Naive thymus-derived CD4-positive, alpha-beta T cell (primary cell): ENCODE measurements at regions not wholly inside any gene's neighbourhood (a gene's known extent, or its start where the extent isn't known, plus 50 kb on each side); places are given as distances from the start of the nearest gene placed in this dataset.

Source experiments
- ATAC-seq: fragments of 150-1000 bp; cut with Tn5 transposase; 2 replicates; pipeline ENCODE4 v1.10.0; 2021; ENCODE audit warnings: mild to moderate bottlenecking, moderate library complexity
- CTCF ChIA-PET: fragments of 350-600 bp; sonication (Branson Sonifier 250); formaldehyde crosslinking; loops from one replicate; lab custom pipeline; 2021; ENCODE audit warnings: antibody characterized with exemption; lab: Charles Lee
- POLR2A ChIA-PET: fragments of 350-600 bp; sonication (Branson Sonifier 250); formaldehyde crosslinking; loops from one replicate; lab custom pipeline; 2021; ENCODE audit warnings: antibody characterized with exemption, inconsistent platforms; lab: Charles Lee
- DNase-seq, 9 donors: peaks; one replicate each; pipeline versions ENCODE4 v3.0.0 to v3.0.0-alpha.2; 2020 to 2022; ENCODE audit warnings: mixed read lengths in 1 of 9
- H3K27ac ChIP-seq: one replicate; pipeline ENCODE4 v1.7.0; 2013; ENCODE audit warnings: mild to moderate bottlenecking, low read depth, low read length, moderate library complexity
- H3K27me3 ChIP-seq, 2 donors: one replicate each; pipeline ENCODE4 v1.7.0; 2013; ENCODE audit warnings: low read length in 2 of 2, mild to moderate bottlenecking in 2 of 2, moderate library complexity in 2 of 2; ENCODE audit not compliant: control insufficient read depth in 2 of 2, insufficient read depth in 2 of 2
- H3K36me3 ChIP-seq, 3 experiments: 1 replicate in 2 of 3; 2 replicates in 1 of 3; pipeline ENCODE4 v1.7.0; 2013; ENCODE audit warnings: low read length in 3 of 3, mild to moderate bottlenecking in 3 of 3, moderate library complexity in 1 of 3; ENCODE audit not compliant: insufficient read depth in 3 of 3, control insufficient read depth in 2 of 3
- H3K4me1 ChIP-seq, 2 donors: one replicate each; pipeline ENCODE4 v1.7.0; 2013; ENCODE audit warnings: low read length in 2 of 2, mild to moderate bottlenecking in 2 of 2, moderate library complexity in 1 of 2; ENCODE audit not compliant: control insufficient read depth in 2 of 2, insufficient read depth in 2 of 2
- H3K4me3 ChIP-seq: 2 replicates; pipeline ENCODE4 v1.7.0; 2013; ENCODE audit warnings: mild to moderate bottlenecking, low read length
- H3K9me3 ChIP-seq, 3 experiments: 1 replicate in 2 of 3; 2 replicates in 1 of 3; pipeline ENCODE4 v1.7.0; 2013; ENCODE audit warnings: low read length in 3 of 3; ENCODE audit not compliant: control insufficient read depth in 2 of 3
- H3K27ac Mint-ChIP-seq, 9 donors: one replicate each; pipeline ENCODE4 v1.8.0; 2020 to 2022; ENCODE audit warnings: mixed read lengths in 9 of 9, mild to moderate bottlenecking in 8 of 9, moderate library complexity in 5 of 9, inconsistent platforms in 2 of 9
- H3K27me3 Mint-ChIP-seq, 5 donors: one replicate each; pipeline ENCODE4 v1.8.0; 2021 to 2022; ENCODE audit warnings: mixed read lengths in 5 of 5, mild to moderate bottlenecking in 1 of 5
- H3K36me3 Mint-ChIP-seq, 5 donors: one replicate each; pipeline ENCODE4 v1.8.0; 2020 to 2022; ENCODE audit warnings: mixed read lengths in 5 of 5, mild to moderate bottlenecking in 3 of 5, inconsistent platforms in 1 of 5
- H3K4me1 Mint-ChIP-seq, 7 donors: one replicate each; pipeline ENCODE4 v1.8.0; 2020 to 2022; ENCODE audit warnings: mixed read lengths in 7 of 7, mild to moderate bottlenecking in 3 of 7, inconsistent platforms in 1 of 7
- H3K4me3 Mint-ChIP-seq, 10 donors: one replicate each; pipeline ENCODE4 v1.8.0; 2020 to 2022; ENCODE audit warnings: mild to moderate bottlenecking in 10 of 10, mixed read lengths in 10 of 10, moderate library complexity in 6 of 10, inconsistent platforms in 2 of 10
- H3K9me3 Mint-ChIP-seq, 11 donors: one replicate each; pipeline ENCODE4 v1.8.0; 2020 to 2022; ENCODE audit warnings: mixed read lengths in 11 of 11, mild to moderate bottlenecking in 4 of 11, inconsistent platforms in 1 of 11, moderate library complexity in 1 of 11
- intact Hi-C, 2 donors: fragments of 100-400 bp; cut with micrococcal nuclease; formaldehyde crosslinking; loops; one replicate each; pipeline ENCODE4 v1.15.1; 2023

GRCh38 chr17:51381262-51381661 is 120.9 kb downstream of the UTP18 start:
- no peak overlapping the region for H3K4me3 ChIP-seq
- CTCF ChIA-PET, result interaction anchor here (0.7 kb wide), 1 partner anchor 9 kb away, joined by 3 read pairs; no protein-coding TSS in a partner anchor
- H3K27ac ChIP-seq, result no peak overlapping the region
- no peaks in the 10 kb centered on the region for H3K4me1 ChIP-seq
- Mint-ChIP-seq H3K27me3 (peaks cover 0 to 6% (median 0%) of the 10 kb centered on the region in 5 donors), H3K27ac (no peak overlapping the region), H3K4me1 (peaks cover 0 to 6% (median 4%) of the 10 kb centered on the region in 7 donors), H3K4me3 (no peak overlapping the region), H3K36me3 (peaks cover 0 to 3% (median 0%) of the 10 kb centered on the region in 5 donors), H3K9me3 (peaks cover 0 to 1% (median 0%) of the 10 kb centered on the region in 11 donors)
- no peaks in the 10 kb centered on the region for H3K27me3 ChIP-seq
- ATAC-seq (no peak), DNase-seq (no peak)
- POLR2A ChIA-PET, result no interaction called here
- H3K9me3 ChIP-seq, result no peaks in the 10 kb centered on the region
- intact Hi-C loops, result no loop called here
- no peaks in the 10 kb centered on the region for H3K36me3 ChIP-seq

- peaks cover 0 to under 1% (median 0%) of the 10 kb centered on the region in 5 donors for H3K36me3 Mint-ChIP-seq
- CTCF ChIA-PET, result interaction anchor here (1.4 kb wide), 1 partner anchor 13 kb away, joined by 4 read pairs; no protein-coding TSS in a partner anchor
- POLR2A ChIA-PET, result no interaction called here
- Histone ChIP-seq H3K4me3 (no peak overlapping the region), H3K9me3 (no peaks in the 10 kb centered on the region), H3K27me3 (peaks cover 0 to 3% of the 10 kb centered on the region in 2 donors), H3K27ac (no peak overlapping the region), H3K4me1 (no peaks in the 10 kb centered on the region), H3K36me3 (no peaks in the 10 kb centered on the region)
- ATAC-seq (no peak), DNase-seq (no peak)
- H3K4me1 Mint-ChIP-seq, result peaks cover 0 to 10% (median 0%) of the 10 kb centered on the region in 7 donors
- H3K27ac Mint-ChIP-seq, result peak overlapping the region in 1 of 9 donors; percentile 45
- H3K27me3 Mint-ChIP-seq, result peaks cover 0 to 6% (median 0%) of the 10 kb centered on the region in 5 donors
- no peaks in the 10 kb centered on the region for H3K9me3 Mint-ChIP-seq
- H3K4me3 Mint-ChIP-seq, result no peak overlapping the region
- intact Hi-C loops, result no loop called here
These were observed 124.9 kb downstream of the UTP18 start for GRCh38 chr17:51385208-51385607.

GRCh38 chr17:51387582-51387981 is 127.2 kb downstream of the UTP18 start:
- peaks cover 0 to 3% of the 10 kb centered on the region in 2 donors for H3K27me3 ChIP-seq
- Mint-ChIP-seq H3K4me1 (peaks cover 0 to 19% (median 0%) of the 10 kb centered on the region in 7 donors), H3K27ac (peak overlapping the region in 1 of 9 donors; percentile 2), H3K27me3 (peaks cover 0 to 6% (median 0%) of the 10 kb centered on the region in 5 donors), H3K36me3 (peaks cover 0 to 3% (median 0%) of the 10 kb centered on the region in 5 donors), H3K9me3 (no peaks in the 10 kb centered on the region), H3K4me3 (no peak overlapping the region)
- no peak overlapping the region for H3K4me3 ChIP-seq
- POLR2A ChIA-PET, result no interaction called here
- no peak overlapping the region for H3K27ac ChIP-seq
- H3K4me1 ChIP-seq, result no peaks in the 10 kb centered on the region
- ATAC-seq (no peak), DNase-seq (no peak)
- CTCF ChIA-PET, result no interaction called here
- intact Hi-C loops, result no loop called here
- no peaks in the 10 kb centered on the region for H3K36me3 ChIP-seq
- H3K9me3 ChIP-seq, result no peaks in the 10 kb centered on the region

GRCh38 chr17:51387986-51388385 is 127.6 kb downstream of the UTP18 start:
- Mint-ChIP-seq H3K27me3 (peaks cover 0 to 6% (median 0%) of the 10 kb centered on the region in 5 donors), H3K9me3 (no peaks in the 10 kb centered on the region), H3K36me3 (peaks cover 0 to 3% (median 0%) of the 10 kb centered on the region in 5 donors), H3K27ac (no peak overlapping the region), H3K4me1 (peaks cover 0 to 19% (median 0%) of the 10 kb centered on the region in 7 donors), H3K4me3 (no peak overlapping the region)
- CTCF ChIA-PET, result no interaction called here
- Histone ChIP-seq H3K4me1 (no peaks in the 10 kb centered on the region), H3K9me3 (no peaks in the 10 kb centered on the region), H3K27ac (no peak overlapping the region), H3K36me3 (no peaks in the 10 kb centered on the region), H3K4me3 (no peak overlapping the region), H3K27me3 (peaks cover 0 to 3% of the 10 kb centered on the region in 2 donors)
- ATAC-seq (no peak), DNase-seq (no peak)
- POLR2A ChIA-PET, result no interaction called here
- intact Hi-C loops, result no loop called here

GRCh38 chr17:51389875-51390274 is 129.5 kb downstream of the UTP18 start:
- Mint-ChIP-seq H3K27ac (no peak overlapping the region), H3K36me3 (peaks cover 0 to 3% (median 0%) of the 10 kb centered on the region in 5 donors), H3K27me3 (peaks cover 0 to 8% (median 0%) of the 10 kb centered on the region in 5 donors), H3K4me1 (peaks cover 0 to 19% (median 0%) of the 10 kb centered on the region in 7 donors), H3K9me3 (no peaks in the 10 kb centered on the region), H3K4me3 (no peak overlapping the region)
- intact Hi-C loops, result no loop called here
- no peaks in the 10 kb centered on the region for H3K36me3 ChIP-seq
- H3K9me3 ChIP-seq, result no peaks in the 10 kb centered on the region
- peaks cover 0 to 3% of the 10 kb centered on the region in 2 donors for H3K27me3 ChIP-seq
- no peaks in the 10 kb centered on the region for H3K4me1 ChIP-seq
- ChIA-PET POLR2A (no interaction called here), CTCF (no interaction called here)
- no peak overlapping the region for H3K4me3 ChIP-seq
- no peak overlapping the region for H3K27ac ChIP-seq
- no peak for DNase-seq
- no peak for ATAC-seq

- no peaks in the 10 kb centered on the region for H3K9me3 ChIP-seq
- peak overlapping the region in 2 of 9 donors; percentile 3 to 25 for H3K27ac Mint-ChIP-seq
- no peak overlapping the region for H3K27ac ChIP-seq
- H3K27me3 ChIP-seq, result peaks cover 0 to 3% of the 10 kb centered on the region in 2 donors
- H3K4me3 Mint-ChIP-seq, result no peak overlapping the region
- DNase-seq, result no peak
- no peak overlapping the region for H3K4me3 ChIP-seq
- CTCF ChIA-PET, result no interaction called here
- POLR2A ChIA-PET, result no interaction called here
- H3K4me1 ChIP-seq, result no peaks in the 10 kb centered on the region
- H3K36me3 ChIP-seq, result no peaks in the 10 kb centered on the region
- intact Hi-C loops, result no loop called here
- H3K27me3 Mint-ChIP-seq, result peaks cover 0 to 8% (median 0%) of the 10 kb centered on the region in 5 donors
- peaks cover 0 to 3% (median 0%) of the 10 kb centered on the region in 5 donors for H3K36me3 Mint-ChIP-seq
- ATAC-seq, result no peak
- no peaks in the 10 kb centered on the region for H3K9me3 Mint-ChIP-seq
- peaks cover 0 to 15% (median 0%) of the 10 kb centered on the region in 7 donors for H3K4me1 Mint-ChIP-seq
These were observed 131.8 kb downstream of the UTP18 start for GRCh38 chr17:51391982-51392654.
